HEK293 (cell line): ENCODE measurements at regions not wholly inside any gene's neighbourhood (a gene's known extent, or its start where the extent isn't known, plus 50 kb on each side); places are given as distances from the start of the nearest gene placed in this dataset.

Experiments
- CTCF ChIA-PET: fragments of 350-600 bp; formaldehyde crosslinking; extraction: SDS; loops from one replicate; lab custom pipeline; 2021; ENCODE audit warnings: antibody characterized with exemption; lab: Yijun Ruan, JAX
- POLR2A ChIA-PET: fragments of 300-600 bp; formaldehyde crosslinking; extraction: SDS; loops from one replicate; lab custom pipeline; 2020; ENCODE audit warnings: antibody characterized with exemption, inconsistent platforms; lab: Yijun Ruan, JAX
- H3K27ac ChIP-seq: fragments of 200-500 bp; sonication (Bioruptor generic); 2 replicates; pipeline ENCODE4 v1.5.1; 2014; ENCODE audit warnings: low read depth, low read length, control low read depth, inconsistent platforms; ENCODE audit errors: extremely low read depth
- H3K36me3 ChIP-seq, 2 experiments: fragments of 200-500 bp in 1 of 2; sonication (Bioruptor generic) in 1 of 2; 1 replicate in 1 of 2; 2 replicates in 1 of 2; pipeline ENCODE4 v1.5.1; 2014 to 2017; ENCODE audit warnings: inconsistent platforms in 2 of 2, low read length in 2 of 2; ENCODE audit not compliant: control insufficient read depth in 2 of 2, insufficient read depth in 1 of 2
- H3K4me1 ChIP-seq: fragments of 200-500 bp; sonication (Bioruptor generic); 2 replicates; pipeline ENCODE4 v1.5.1; 2014; ENCODE audit warnings: mild to moderate bottlenecking, low read length, inconsistent platforms; ENCODE audit not compliant: control insufficient read depth, insufficient read depth
- H3K4me3 ChIP-seq: 2 replicates; pipeline ENCODE4 v1.5.1; 2011; ENCODE audit warnings: low read depth, mild to moderate bottlenecking, control low read depth, low read length, moderate library complexity
- H3K9me3 ChIP-seq: fragments of 200-500 bp; sonication (Bioruptor generic); 2 replicates; pipeline ENCODE4 v1.5.1; 2014; ENCODE audit warnings: low read depth, low read length, inconsistent platforms; ENCODE audit not compliant: control insufficient read depth, insufficient read depth
- GFI1B ChIP-seq: fragments of 450-650 bp; formaldehyde crosslinking; IDR thresholded peaks from 2 replicates; pipeline ENCODE4 v1.5.1; 2016; ENCODE audit warnings: missing biosample characterization, missing genetic modification characterization
- GLI2 ChIP-seq: fragments of 450-650 bp; formaldehyde crosslinking; IDR thresholded peaks from 2 replicates; pipeline ENCODE4; 2017; ENCODE audit warnings: missing biosample characterization, missing genetic modification characterization, low read depth, borderline replicate concordance
- HOXA7 ChIP-seq: sonication (generic); formaldehyde crosslinking; IDR thresholded peaks from 2 replicates; pipeline ENCODE4 v1.8.1; 2022; ENCODE audit warnings: missing genetic modification reagents, borderline replicate concordance
- OSR2 ChIP-seq: fragments of 450-650 bp; formaldehyde crosslinking; IDR thresholded peaks from 2 replicates; pipeline ENCODE4 v1.5.1; 2016; ENCODE audit warnings: missing biosample characterization, missing genetic modification characterization
- ZBTB10 ChIP-seq: fragments of 450-650 bp; formaldehyde crosslinking; IDR thresholded peaks from 2 replicates; pipeline ENCODE4 v1.5.1; 2016; ENCODE audit warnings: missing biosample characterization, missing genetic modification characterization
- ZFP3 ChIP-seq: fragments of 450-650 bp; formaldehyde crosslinking; IDR thresholded peaks from 2 replicates; pipeline ENCODE4 v1.5.1; 2016; ENCODE audit warnings: low read depth, missing biosample characterization, missing genetic modification characterization
- ZFP69B ChIP-seq: fragments of 450-650 bp; formaldehyde crosslinking; IDR thresholded peaks from 2 replicates; pipeline ENCODE4 v1.5.1; 2016; ENCODE audit warnings: missing biosample characterization, missing genetic modification characterization
- ZNF26 ChIP-seq: fragments of 450-650 bp; formaldehyde crosslinking; IDR thresholded peaks from 2 replicates; pipeline ENCODE4 v1.5.1; 2016; ENCODE audit warnings: missing biosample characterization, missing genetic modification characterization
- ZNF354C ChIP-seq: fragments of 450-650 bp; formaldehyde crosslinking; IDR thresholded peaks from 2 replicates; pipeline ENCODE4 v1.5.1; 2016; ENCODE audit warnings: missing biosample characterization, missing genetic modification characterization, low read depth, borderline replicate concordance
- ZNF571 ChIP-seq: fragments of 450-650 bp; formaldehyde crosslinking; IDR thresholded peaks from 2 replicates; pipeline ENCODE4 v1.5.0; 2017; ENCODE audit warnings: missing biosample characterization, missing genetic modification characterization
- ZNF600 ChIP-seq: fragments of 450-650 bp; formaldehyde crosslinking; IDR thresholded peaks from 2 replicates; pipeline ENCODE4 v1.5.1; 2016; ENCODE audit warnings: missing biosample characterization, missing genetic modification characterization
- ZNF664 ChIP-seq: fragments of 450-650 bp; formaldehyde crosslinking; IDR thresholded peaks from 2 replicates; pipeline ENCODE4 v1.5.1; 2016; ENCODE audit warnings: missing biosample characterization, missing genetic modification characterization
- ZNF677 ChIP-seq: fragments of 450-650 bp; IDR thresholded peaks from 2 replicates; pipeline ENCODE4 v1.5.0; 2018; ENCODE audit warnings: missing biosample characterization, mild to moderate bottlenecking, missing genetic modification characterization, moderate library complexity
- ZNF76 ChIP-seq: fragments of 450-650 bp; formaldehyde crosslinking; IDR thresholded peaks from 2 replicates; pipeline ENCODE4; 2016; ENCODE audit warnings: low read depth, missing biosample characterization, missing genetic modification characterization, borderline replicate concordance
- ZSCAN30 ChIP-seq: fragments of 450-650 bp; IDR thresholded peaks from 2 replicates; pipeline ENCODE4 v1.5.1; 2018; ENCODE audit warnings: missing biosample characterization, mild to moderate bottlenecking, missing genetic modification characterization, moderate library complexity

GRCh38 chr5:58013542-58014258 lies 446.2 kb downstream of the PLK2 start:
- TF ChIP-seq ZSCAN30 (tag by site-specific recombination): no peak
- H3K36me3 ChIP-seq: no peaks in the 10 kb centered on the region
- H3K9me3 ChIP-seq: no peaks in the 10 kb centered on the region
- H3K4me3 ChIP-seq: no peak overlapping the region
- no peaks in the 10 kb centered on the region for H3K4me1 ChIP-seq
- CTCF ChIA-PET: no interaction called here
- POLR2A ChIA-PET: no interaction called here
- no peak overlapping the region for H3K27ac ChIP-seq

- CTCF ChIA-PET: interaction anchor here (0.8 kb wide), 1 partner anchor 10 kb away, joined by 8 read pairs; no protein-coding TSS in a partner anchor
Measured at GRCh38 chr5:58012801-58013315, 447.0 kb downstream of the PLK2 start.

GRCh38 chr5:58012102-58012501 lies 447.8 kb downstream of the PLK2 start:
- POLR2A ChIA-PET: no interaction called here
- Histone ChIP-seq H3K27ac (no peak overlapping the region), H3K4me1 (no peaks in the 10 kb centered on the region), H3K4me3 (no peak overlapping the region), H3K9me3 (no peaks in the 10 kb centered on the region), H3K36me3 (no peaks in the 10 kb centered on the region)
- CTCF ChIA-PET: interaction anchor here (0.7 to 0.8 kb wide), 2 partner anchors 11 to 109 kb away, joined by 3 to 8 read pairs; no protein-coding TSS in a partner anchor
- no peak for TF ChIP-seq ZNF354C (tag by site-specific recombination)
- TF ChIP-seq OSR2 (tag by site-specific recombination): peak; percentile 51; the same call in 1 of the 2 replicates

More at GRCh38 chr5:58012801-58013315, 447.0 kb downstream of the PLK2 start:
- TF ChIP-seq ZNF76 (tag by site-specific recombination) (no peak), ZFP3 (tag by site-specific recombination) (no peak), ZNF354C (tag by site-specific recombination) (no peak), ZNF664 (tag by site-specific recombination) (no peak), GLI2 (tag by site-specific recombination) (no peak), ZNF26 (tag by site-specific recombination) (no peak), GFI1B (tag by site-specific recombination) (no peak), ZNF600 (tag by site-specific recombination) (no peak), HOXA7 (CRISPR knock-in tag) (no peak), ZNF571 (tag by site-specific recombination) (no peak), ZFP69B (tag by site-specific recombination) (no peak), ZNF677 (no peak), ZBTB10 (tag by site-specific recombination) (no peak)
- TF ChIP-seq, all 188 proteins: peak for 0
- Histone ChIP-seq H3K9me3 (no peaks in the 10 kb centered on the region), H3K36me3 (no peaks in the 10 kb centered on the region), H3K27ac (no peak overlapping the region), H3K4me3 (no peak overlapping the region), H3K4me1 (no peaks in the 10 kb centered on the region)
- POLR2A ChIA-PET: interaction anchor here (0.7 kb wide), 1 partner anchor 26 kb away, joined by 3 read pairs; no protein-coding TSS in a partner anchor
